ENCODE measurements at regions not wholly inside any gene's neighbourhood (a gene's known extent, or its start where the extent isn't known, plus 50 kb on each side); places are given as distances from the start of the nearest gene placed in this dataset.

GRCh38 chr13:105541565-105541964 is 993.9 kb downstream of the EFNB2 start:
- Histone ChIP-seq H3K4me1 (ENCODE audit: control insufficient read depth, low read length) (no peaks in the 10 kb centered on the region), H3K4me2 (ENCODE audit: low read length) (no peak overlapping the region), H3K9me3 (ENCODE audit: control insufficient read depth, insufficient read depth, low read length) (no peaks in the 10 kb centered on the region), H3K36me3 (ENCODE audit: control insufficient read depth, low read length) (no peaks in the 10 kb centered on the region), H3K27ac (ENCODE audit: low read depth, low read length) (no peak overlapping the region), H3K4me3 (ENCODE audit: low read length) (no peak overlapping the region), H3K27me3 (ENCODE audit: control insufficient read depth, low read length) (no peaks in the 10 kb centered on the region), H3F3A (ENCODE audit: control insufficient read depth, insufficient read depth) (no peaks in the 10 kb centered on the region), H3K79me2 (ENCODE audit: control insufficient read depth, low read length) (no peaks in the 10 kb centered on the region), H3K9me2 (replicated peaks; ENCODE audit: control insufficient read depth, low read length) (no peaks in the 10 kb centered on the region), H4K20me1 (ENCODE audit: control insufficient read depth, insufficient read depth, low read depth, low read length) (no peaks in the 10 kb centered on the region)
- TF ChIP-seq CTCF (IDR thresholded peaks at IDR 0.05; ENCODE audit: low read depth, low read length, poor library complexity, severe bottlenecking) (no peak), EZH2phosphoT487 (IDR thresholded peaks at IDR 0.05; ENCODE audit: borderline replicate concordance, low read length) (no peak)

GRCh38 chr13:105538346-105538745 is 997.1 kb downstream of the EFNB2 start:
- Histone ChIP-seq H3K36me3 (ENCODE audit: control insufficient read depth, low read length) (no peaks in the 10 kb centered on the region), H3K4me2 (ENCODE audit: low read length) (no peak overlapping the region), H3K79me2 (ENCODE audit: control insufficient read depth, low read length) (no peaks in the 10 kb centered on the region), H3K9me3 (ENCODE audit: control insufficient read depth, insufficient read depth, low read length) (no peaks in the 10 kb centered on the region), H3K27me3 (ENCODE audit: control insufficient read depth, low read length) (no peaks in the 10 kb centered on the region), H3K27ac (ENCODE audit: low read depth, low read length) (no peak overlapping the region), H3K9me2 (replicated peaks; ENCODE audit: control insufficient read depth, low read length) (no peaks in the 10 kb centered on the region), H3K4me3 (ENCODE audit: low read length) (no peak overlapping the region), H3K4me1 (ENCODE audit: control insufficient read depth, low read length) (no peaks in the 10 kb centered on the region), H3F3A (ENCODE audit: control insufficient read depth, insufficient read depth) (no peaks in the 10 kb centered on the region), H4K20me1 (ENCODE audit: control insufficient read depth, insufficient read depth, low read depth, low read length) (no peaks in the 10 kb centered on the region)
- TF ChIP-seq CTCF (IDR thresholded peaks at IDR 0.05; ENCODE audit: low read depth, low read length, poor library complexity, severe bottlenecking) (no peak), EZH2phosphoT487 (IDR thresholded peaks at IDR 0.05; ENCODE audit: borderline replicate concordance, low read length) (no peak)

GRCh38 chr13:105537113-105537512 is 998.3 kb downstream of the EFNB2 start:
- Histone ChIP-seq H3K36me3 (ENCODE audit: control insufficient read depth, low read length) (no peaks in the 10 kb centered on the region), H3K79me2 (ENCODE audit: control insufficient read depth, low read length) (no peaks in the 10 kb centered on the region), H3K9me2 (replicated peaks; ENCODE audit: control insufficient read depth, low read length) (no peaks in the 10 kb centered on the region), H3K9me3 (ENCODE audit: control insufficient read depth, insufficient read depth, low read length) (no peaks in the 10 kb centered on the region), H3K4me2 (ENCODE audit: low read length) (no peak overlapping the region), H3K27ac (ENCODE audit: low read depth, low read length) (no peak overlapping the region), H3K4me1 (ENCODE audit: control insufficient read depth, low read length) (no peaks in the 10 kb centered on the region), H4K20me1 (ENCODE audit: control insufficient read depth, insufficient read depth, low read depth, low read length) (no peaks in the 10 kb centered on the region), H3K4me3 (ENCODE audit: low read length) (no peak overlapping the region), H3F3A (ENCODE audit: control insufficient read depth, insufficient read depth) (no peaks in the 10 kb centered on the region), H3K27me3 (ENCODE audit: control insufficient read depth, low read length) (no peaks in the 10 kb centered on the region)
- TF ChIP-seq EZH2phosphoT487 (IDR thresholded peaks at IDR 0.05; ENCODE audit: borderline replicate concordance, low read length), result no peak
- no peak for TF ChIP-seq CTCF (IDR thresholded peaks at IDR 0.05; ENCODE audit: low read depth, low read length, poor library complexity, severe bottlenecking)

- Histone ChIP-seq H3K79me2 (ENCODE audit: control insufficient read depth, low read length) (no peaks in the 10 kb centered on the region), H3K4me3 (ENCODE audit: low read length) (no peak overlapping the region), H4K20me1 (ENCODE audit: control insufficient read depth, insufficient read depth, low read depth, low read length) (no peaks in the 10 kb centered on the region), H3K36me3 (ENCODE audit: control insufficient read depth, low read length) (no peaks in the 10 kb centered on the region), H3K4me1 (ENCODE audit: control insufficient read depth, low read length) (no peaks in the 10 kb centered on the region), H3K4me2 (ENCODE audit: low read length) (no peak overlapping the region), H3F3A (ENCODE audit: control insufficient read depth, insufficient read depth) (no peaks in the 10 kb centered on the region), H3K27me3 (ENCODE audit: control insufficient read depth, low read length) (no peaks in the 10 kb centered on the region), H3K9me2 (replicated peaks; ENCODE audit: control insufficient read depth, low read length) (no peaks in the 10 kb centered on the region), H3K9me3 (ENCODE audit: control insufficient read depth, insufficient read depth, low read length) (no peaks in the 10 kb centered on the region), H3K27ac (ENCODE audit: low read depth, low read length) (no peak overlapping the region)
- TF ChIP-seq CTCF (IDR thresholded peaks at IDR 0.05; ENCODE audit: low read depth, low read length, poor library complexity, severe bottlenecking), result no peak
- no peak for TF ChIP-seq EZH2phosphoT487 (IDR thresholded peaks at IDR 0.05; ENCODE audit: borderline replicate concordance, low read length)
These were observed 1005.0 kb downstream of the EFNB2 start for GRCh38 chr13:105530468-105530867.
